AG04450 (cell line): ENCODE measurements at regions not wholly inside any gene's neighbourhood (a gene's known extent, or its start where the extent isn't known, plus 50 kb on each side); places are given as distances from the start of the nearest gene placed in this dataset.

ENCODE experiments used
- CTCF ChIA-PET: fragments of 300-600, 350-600 bp; formaldehyde crosslinking; extraction: SDS; loops from one replicate; lab custom pipeline; 2022; ENCODE audit warnings: antibody characterized with exemption, inconsistent platforms; lab: Charles Lee
- POLR2A ChIA-PET: fragments of 350-600 bp; formaldehyde crosslinking; extraction: SDS; loops from one replicate; lab custom pipeline; 2021; ENCODE audit warnings: antibody characterized with exemption, inconsistent platforms; lab: Yijun Ruan, JAX
- DNase-seq: peaks from one replicate; pipeline ENCODE4 v3.0.0-alpha.2; 2011; ENCODE audit warnings: low read depth, low spot score
- H3K27ac ChIP-seq: one replicate; pipeline ENCODE4 v1.5.1; 2012; ENCODE audit warnings: low read depth, low read length, control low read depth
- H3K27me3 ChIP-seq: one replicate; pipeline ENCODE4 v1.6.0; 2012; ENCODE audit warnings: low read length; ENCODE audit not compliant: control insufficient read depth, insufficient read depth
- H3K4me3 ChIP-seq: 2 replicates; pipeline ENCODE4 v1.5.1; 2011; ENCODE audit warnings: mild to moderate bottlenecking, low read depth, low read length, control low read depth
- H3K9me3 ChIP-seq: 2 replicates; pipeline ENCODE4 v1.5.1; 2012; ENCODE audit warnings: low read length; ENCODE audit not compliant: control insufficient read depth, insufficient read depth
- TF ChIP-seq, protein P1 (sequence below): IDR thresholded peaks from 2 replicates; pipeline ENCODE4 v1.5.1; 2011; ENCODE audit warnings: low read depth, low read length, control low read depth, inconsistent platforms

DNA sequence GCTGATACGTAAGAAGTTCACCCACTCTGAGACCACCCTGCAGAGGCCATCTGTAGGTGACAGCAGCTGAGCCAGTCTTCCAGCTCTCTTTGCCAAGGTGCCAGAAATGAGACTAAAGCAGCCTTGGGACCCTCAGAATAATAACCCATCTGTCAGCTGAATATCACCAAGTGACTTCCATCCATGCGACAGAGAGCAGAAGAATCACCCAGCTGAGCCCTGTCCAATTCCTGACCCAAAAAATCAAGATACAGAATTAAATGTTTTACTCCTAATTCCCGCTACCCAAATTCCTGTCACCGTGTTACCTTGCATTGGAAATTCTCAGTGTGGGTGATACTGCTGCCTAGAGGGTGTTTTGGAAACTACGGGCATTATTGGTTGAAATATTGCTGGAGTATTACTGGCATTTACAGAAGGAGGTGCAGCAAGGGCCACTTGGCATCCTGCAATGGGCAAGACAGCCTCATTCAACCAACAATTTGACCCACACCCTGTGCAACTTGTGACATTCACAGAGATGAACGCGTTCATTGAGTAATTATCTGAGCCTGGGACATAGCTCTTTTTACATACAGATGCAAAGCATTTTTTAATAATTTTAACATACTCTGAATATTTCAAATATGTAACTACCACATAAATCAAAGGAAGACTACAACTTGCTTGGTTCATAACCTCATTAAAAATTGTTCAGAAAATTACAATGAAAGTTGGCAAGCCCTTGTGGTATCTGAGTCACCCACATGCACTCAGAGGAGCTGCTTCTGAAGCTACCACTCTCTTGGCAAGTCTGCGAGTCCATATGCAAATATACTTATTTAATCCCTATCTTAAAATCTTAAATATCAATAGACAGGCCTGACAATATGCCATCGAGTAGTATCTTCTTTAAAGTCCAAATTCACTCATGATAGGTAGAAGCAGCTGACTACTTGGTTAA lies 126.6 kb downstream of the C16orf95 start:
- Histone ChIP-seq H3K9me3 (peaks cover 10% of the 10 kb centered on the region; the same call in 1 of the 2 replicates), H3K27ac (no peak overlapping the region), H3K4me3 (no peak overlapping the region), H3K27me3 (peaks cover 2% of the 10 kb centered on the region)
- no peak for DNase-seq
- ChIA-PET POLR2A (no interaction called here), CTCF (interaction anchor here (0.9 to 1.5 kb wide), 2 partner anchors 8 to 627 kb away, joined by 3 to 6 read pairs; no protein-coding TSS in a partner anchor)
- TF ChIP-seq, protein P1, sequence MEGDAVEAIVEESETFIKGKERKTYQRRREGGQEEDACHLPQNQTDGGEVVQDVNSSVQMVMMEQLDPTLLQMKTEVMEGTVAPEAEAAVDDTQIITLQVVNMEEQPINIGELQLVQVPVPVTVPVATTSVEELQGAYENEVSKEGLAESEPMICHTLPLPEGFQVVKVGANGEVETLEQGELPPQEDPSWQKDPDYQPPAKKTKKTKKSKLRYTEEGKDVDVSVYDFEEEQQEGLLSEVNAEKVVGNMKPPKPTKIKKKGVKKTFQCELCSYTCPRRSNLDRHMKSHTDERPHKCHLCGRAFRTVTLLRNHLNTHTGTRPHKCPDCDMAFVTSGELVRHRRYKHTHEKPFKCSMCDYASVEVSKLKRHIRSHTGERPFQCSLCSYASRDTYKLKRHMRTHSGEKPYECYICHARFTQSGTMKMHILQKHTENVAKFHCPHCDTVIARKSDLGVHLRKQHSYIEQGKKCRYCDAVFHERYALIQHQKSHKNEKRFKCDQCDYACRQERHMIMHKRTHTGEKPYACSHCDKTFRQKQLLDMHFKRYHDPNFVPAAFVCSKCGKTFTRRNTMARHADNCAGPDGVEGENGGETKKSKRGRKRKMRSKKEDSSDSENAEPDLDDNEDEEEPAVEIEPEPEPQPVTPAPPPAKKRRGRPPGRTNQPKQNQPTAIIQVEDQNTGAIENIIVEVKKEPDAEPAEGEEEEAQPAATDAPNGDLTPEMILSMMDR = peak; percentile 32

DNA sequence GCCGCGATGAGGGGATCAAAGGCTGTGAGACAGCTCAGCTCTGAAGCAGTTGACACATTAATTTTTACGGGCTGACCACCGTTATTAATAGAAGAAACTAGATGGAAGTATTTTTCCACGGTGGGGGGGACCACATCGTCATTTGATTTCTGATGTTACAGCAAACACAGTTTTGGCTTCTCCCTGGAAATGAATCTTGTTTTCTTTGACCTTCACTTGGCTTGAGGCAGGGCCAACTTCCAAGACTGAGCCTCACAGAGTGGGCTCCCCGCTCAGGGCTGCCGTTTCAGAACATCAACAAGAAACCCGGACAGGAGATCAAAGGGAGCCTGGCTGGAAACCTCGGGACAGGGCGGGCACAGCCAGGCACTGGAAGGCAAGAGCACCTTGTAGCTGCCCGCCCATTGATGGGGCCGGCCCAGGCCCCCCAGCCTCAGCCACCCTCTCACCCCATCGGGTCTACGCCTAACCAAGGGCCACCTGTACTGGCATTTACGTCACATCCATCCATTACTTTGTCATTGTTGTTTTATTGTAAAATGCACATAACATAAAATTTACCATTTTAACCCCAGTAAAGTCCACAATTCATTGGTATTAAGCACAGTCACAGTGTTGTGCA lies 124.6 kb downstream of the C16orf95 start:
- Histone ChIP-seq H3K27me3 (peaks cover 8% of the 10 kb centered on the region), H3K9me3 (no peaks in the 10 kb centered on the region; the same call in 1 of the 2 replicates), H3K27ac (no peak overlapping the region), H3K4me3 (no peak overlapping the region)
- ChIA-PET POLR2A (no interaction called here), CTCF (interaction anchor here (1.2 kb wide), 1 partner anchor 130 kb away, joined by 3 read pairs; no protein-coding TSS in a partner anchor)
- no peak for DNase-seq
- TF ChIP-seq, protein P1 = no peak

DNA sequence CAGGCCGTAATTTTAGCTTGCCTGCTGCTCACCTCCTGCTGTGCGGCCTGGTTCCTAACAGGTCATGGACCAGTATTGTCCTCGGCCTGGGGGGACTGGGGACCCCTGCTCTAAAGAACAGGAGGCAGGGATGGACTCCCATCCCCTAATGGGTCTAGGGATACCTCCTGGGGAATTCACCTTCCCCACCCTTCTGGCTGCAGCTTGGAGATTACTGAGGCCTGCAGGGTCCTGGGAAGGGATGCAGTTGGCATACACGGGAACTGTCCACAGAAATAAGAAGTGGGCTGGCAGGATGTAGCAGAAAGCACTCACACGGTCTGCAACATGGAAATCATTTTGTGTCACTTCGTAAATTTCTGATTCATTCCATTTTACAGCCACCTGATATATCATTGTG lies 123.0 kb downstream of the C16orf95 start:
- CTCF ChIA-PET = no interaction called here

DNA sequence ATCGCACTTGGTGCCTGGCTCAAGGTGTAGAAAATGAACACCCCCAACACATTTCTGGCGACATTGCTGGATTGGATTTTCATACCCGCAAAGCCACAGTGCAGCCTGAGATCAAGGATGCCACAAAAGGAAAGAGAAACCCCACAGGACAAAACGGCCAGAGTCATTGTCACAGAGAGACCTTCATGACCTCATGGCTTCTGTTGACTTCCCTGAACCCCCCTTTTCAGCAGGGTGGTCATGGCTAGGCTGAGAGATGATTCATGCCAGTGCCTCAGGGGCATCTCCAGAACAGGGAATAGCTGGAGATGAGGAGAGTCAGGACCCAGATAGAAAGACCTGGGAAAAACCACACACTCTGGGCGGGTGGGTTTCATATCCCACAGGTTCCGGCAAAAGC lies 122.0 kb downstream of the C16orf95 start:
- DNase-seq = no peak
- TF ChIP-seq, protein P1 = no peak
- Histone ChIP-seq H3K27me3 (peaks cover 8% of the 10 kb centered on the region), H3K9me3 (no peaks in the 10 kb centered on the region; the same call in 1 of the 2 replicates), H3K27ac (no peak overlapping the region), H3K4me3 (no peak overlapping the region)
- CTCF ChIA-PET = no interaction called here
- POLR2A ChIA-PET = no interaction called here

More for the DNA sequence above, 123.0 kb downstream of the C16orf95 start:
- H3K9me3 ChIP-seq = no peaks in the 10 kb centered on the region; the same call in 1 of the 2 replicates
- H3K27me3 ChIP-seq = peaks cover 8% of the 10 kb centered on the region
- TF ChIP-seq, protein P1 = no peak
- DNase-seq = no peak
- no peak overlapping the region for H3K27ac ChIP-seq
- H3K4me3 ChIP-seq = no peak overlapping the region
- POLR2A ChIA-PET = no interaction called here
